Vagina (tissue), 2 donors: ENCODE measurements at regions not wholly inside any gene's neighbourhood (a gene's known extent, or its start where the extent isn't known, plus 50 kb on each side); places are given as distances from the start of the nearest gene placed in this dataset.

Experiments
- CTCF ChIP-seq, 3 experiments: fragments of 450-650 bp in 2 of 3; fragments of 200-600 bp in 1 of 3; sonication (generic) in 1 of 3; IDR thresholded peaks; one replicate each; pipeline ENCODE4 v1.5.1; 2017 to 2019; ENCODE audit warnings: antibody characterized with exemption in 3 of 3, mild to moderate bottlenecking in 2 of 3, moderate library complexity in 2 of 3
- POLR2AphosphoS5 ChIP-seq, 2 donors: sonication (generic); formaldehyde crosslinking; IDR thresholded peaks; one replicate each; pipeline ENCODE4 v1.9.0; 2017; ENCODE audit warnings: antibody characterized with exemption in 2 of 2, mild to moderate bottlenecking in 2 of 2, low read depth in 1 of 2; ENCODE audit not compliant: insufficient read depth in 1 of 2

GRCh38 chr5:2095011-2095410, 212.3 kb upstream of the IRX4 start:
- TF ChIP-seq CTCF (IDR thresholded peaks at IDR 0.05): no peak
- no peak for TF ChIP-seq POLR2AphosphoS5 (IDR thresholded peaks at IDR 0.05; ENCODE audit: insufficient read depth in 1 of 2, low read depth in 1 of 2)
